H9 (cell line): ENCODE measurements at regions not wholly inside any gene's neighbourhood (a gene's known extent, or its start where the extent isn't known, plus 50 kb on each side); places are given as distances from the start of the nearest gene placed in this dataset.

Experiments
- DNase-seq: peaks from one replicate; pipeline ENCODE4 v3.0.0-alpha.2; 2017
- H2AFZ ChIP-seq: one replicate; pipeline ENCODE4 v1.6.1; 2013; ENCODE audit warnings: mild to moderate bottlenecking, low read length, control low read depth, moderate library complexity
- H2AK5ac ChIP-seq: 2 replicates; pipeline ENCODE4 v1.6.1; 2013; ENCODE audit warnings: low read length, control low read depth, mixed read lengths; ENCODE audit not compliant: insufficient read length
- H2BK120ac ChIP-seq: one replicate; pipeline ENCODE4 v1.6.1; 2013; ENCODE audit warnings: low read depth, mild to moderate bottlenecking, low read length, control low read depth, inconsistent platforms; ENCODE audit not compliant: poor library complexity, severe bottlenecking
- H2BK12ac ChIP-seq: 2 replicates; pipeline ENCODE4 v1.6.1; 2013; ENCODE audit warnings: low read length, control low read depth, mixed read lengths, low read depth; ENCODE audit not compliant: insufficient read length
- H2BK15ac ChIP-seq: 2 replicates; pipeline ENCODE4 v1.6.1; 2013; ENCODE audit warnings: low read depth, low read length, control low read depth
- H2BK20ac ChIP-seq: one replicate; pipeline ENCODE4 v1.6.1; 2013; ENCODE audit warnings: low read depth, mild to moderate bottlenecking, low read length, control low read depth, inconsistent platforms; ENCODE audit not compliant: poor library complexity, severe bottlenecking
- H2BK5ac ChIP-seq: 2 replicates; pipeline ENCODE4 v1.6.1; 2013; ENCODE audit warnings: low read length, control low read depth, mixed read lengths; ENCODE audit not compliant: insufficient read length
- H3K14ac ChIP-seq: 2 replicates; pipeline ENCODE4 v1.6.1; 2013; ENCODE audit warnings: low read length, control low read depth; ENCODE audit not compliant: insufficient read depth
- H3K18ac ChIP-seq: 2 replicates; pipeline ENCODE4 v1.6.1; 2013; ENCODE audit warnings: low read depth, mild to moderate bottlenecking, mixed read lengths, low read length, control low read depth; ENCODE audit not compliant: insufficient read length
- H3K23ac ChIP-seq: 2 replicates; pipeline ENCODE4 v1.6.1; 2013; ENCODE audit warnings: low read length, control low read depth, mixed read lengths, low read depth; ENCODE audit not compliant: insufficient read length
- H3K23me2 ChIP-seq: 2 replicates; pipeline ENCODE4 v1.6.1; 2013; ENCODE audit warnings: low read depth, mild to moderate bottlenecking, mixed read lengths, low read length, control low read depth; ENCODE audit not compliant: insufficient read length, poor library complexity, severe bottlenecking
- H3K27ac ChIP-seq: 2 replicates; pipeline ENCODE4 v1.5.1; 2013; ENCODE audit warnings: low read length, control low read depth, mixed read lengths, low read depth; ENCODE audit not compliant: insufficient read length
- H3K27me3 ChIP-seq: 2 replicates; pipeline ENCODE4 v1.6.1; 2013; ENCODE audit warnings: low read length, control low read depth, inconsistent platforms; ENCODE audit not compliant: insufficient read depth
- H3K4ac ChIP-seq: 2 replicates; pipeline ENCODE4 v1.6.1; 2013; ENCODE audit warnings: low read depth, mild to moderate bottlenecking, control low read depth, inconsistent platforms, low read length, moderate library complexity
- H3K4me1 ChIP-seq: 2 replicates; pipeline ENCODE4 v1.6.1; 2013; ENCODE audit warnings: low read length, control low read depth, inconsistent platforms; ENCODE audit not compliant: insufficient read depth
- H3K4me2 ChIP-seq: 2 replicates; pipeline ENCODE4 v1.6.1; 2013; ENCODE audit warnings: low read length, control low read depth, mixed read lengths; ENCODE audit not compliant: insufficient read length, insufficient read depth
- H3K56ac ChIP-seq: 2 replicates; pipeline ENCODE4 v1.6.1; 2013; ENCODE audit warnings: low read depth, mild to moderate bottlenecking, mixed read lengths, low read length, control low read depth; ENCODE audit not compliant: insufficient read length
- H3K79me1 ChIP-seq: 2 replicates; pipeline ENCODE4 v1.6.1; 2013; ENCODE audit warnings: low read depth, mild to moderate bottlenecking, moderate library complexity, low read length, control low read depth, inconsistent platforms; ENCODE audit not compliant: insufficient read depth, poor library complexity, severe bottlenecking
- H3K79me2 ChIP-seq: 2 replicates; pipeline ENCODE4 v1.6.1; 2013; ENCODE audit warnings: low read length, control low read depth, inconsistent platforms; ENCODE audit not compliant: insufficient read depth
- H3K9ac ChIP-seq: 2 replicates; pipeline ENCODE4 v1.6.1; 2013; ENCODE audit warnings: low read length, control low read depth, mixed read lengths; ENCODE audit not compliant: insufficient read length; ENCODE audit errors: extremely low read depth
- H3K9me3 ChIP-seq: one replicate; pipeline ENCODE4 v1.6.1; 2013; ENCODE audit warnings: low read depth, low read length, inconsistent platforms; ENCODE audit not compliant: control insufficient read depth
- H3T11ph ChIP-seq: one replicate; pipeline ENCODE4 v1.6.1; 2013; ENCODE audit warnings: mild to moderate bottlenecking, low read length, control low read depth, inconsistent platforms
- H4K20me1 ChIP-seq: one replicate; pipeline ENCODE4 v1.6.1; 2013; ENCODE audit not compliant: control insufficient read depth, insufficient read length, insufficient read depth
- H4K5ac ChIP-seq: 2 replicates; pipeline ENCODE4 v1.6.1; 2013; ENCODE audit warnings: low read depth, mild to moderate bottlenecking, mixed read lengths, low read length, control low read depth; ENCODE audit not compliant: insufficient read length
- H4K8ac ChIP-seq: replicated peaks from 2 replicates; pipeline ENCODE4 v1.6.1; 2013; ENCODE audit warnings: low read length, control low read depth, mixed read lengths, low read depth; ENCODE audit not compliant: insufficient read length
- H4K91ac ChIP-seq: 2 replicates; pipeline ENCODE4 v1.6.1; 2013; ENCODE audit warnings: low read depth, mild to moderate bottlenecking, moderate library complexity, mixed read lengths, low read length, control low read depth; ENCODE audit not compliant: insufficient read length
- H3K27ac Mint-ChIP-seq, 3 experiments: 2 replicates in 2 of 3; 3 replicates in 1 of 3; pipeline ENCODE4 v1.8.0; 2020 to 2021; ENCODE audit warnings: mixed read lengths in 3 of 3, mild to moderate bottlenecking in 1 of 3, moderate library complexity in 1 of 3
- H3K27me3 Mint-ChIP-seq: 2 replicates; pipeline ENCODE4 v1.8.0; 2021; ENCODE audit warnings: low read depth, mild to moderate bottlenecking, moderate library complexity, mixed read lengths
- H3K36me3 Mint-ChIP-seq, 3 experiments: 2 replicates in 2 of 3; 3 replicates in 1 of 3; pipeline ENCODE4 v1.8.0; 2020 to 2021; ENCODE audit warnings: low read depth in 3 of 3, mixed read lengths in 3 of 3; ENCODE audit not compliant: insufficient read depth in 1 of 3
- H3K4me1 Mint-ChIP-seq, 2 experiments: 2 replicates each; pipeline ENCODE4 v1.8.0; 2020; ENCODE audit warnings: mixed read lengths in 2 of 2
- H3K4me3 Mint-ChIP-seq, 2 experiments: 2 replicates in 1 of 2; 3 replicates in 1 of 2; pipeline ENCODE4 v1.8.0; 2020 to 2021; ENCODE audit warnings: mild to moderate bottlenecking in 2 of 2, mixed read lengths in 2 of 2, moderate library complexity in 1 of 2
- H3K9me3 Mint-ChIP-seq, 2 experiments: 2 replicates in 1 of 2; 3 replicates in 1 of 2; pipeline ENCODE4 v1.8.0; 2020; ENCODE audit warnings: mild to moderate bottlenecking in 2 of 2, mixed read lengths in 2 of 2, moderate library complexity in 1 of 2
- CTCF ChIP-seq: fragments of 200-600 bp; sonication (generic); conservative IDR thresholded peaks from 3 replicates; pipeline ENCODE4 v1.8.0; 2021; ENCODE audit warnings: antibody characterized with exemption, mild to moderate bottlenecking
- WGBS: extraction: QIAGEN DNeasy Blood & Tissue Kit; methylation state at CpG from one replicate; pipeline ENCODE4 v1.1.7; 2013; ENCODE audit warnings: missing lambda C conversion rate, low lambda C conversion rate, mixed read lengths; ENCODE audit not compliant: insufficient read length; ENCODE audit errors: extremely low coverage; 5-methylcytosine and 5-hydroxymethylcytosine counted together

DNA sequence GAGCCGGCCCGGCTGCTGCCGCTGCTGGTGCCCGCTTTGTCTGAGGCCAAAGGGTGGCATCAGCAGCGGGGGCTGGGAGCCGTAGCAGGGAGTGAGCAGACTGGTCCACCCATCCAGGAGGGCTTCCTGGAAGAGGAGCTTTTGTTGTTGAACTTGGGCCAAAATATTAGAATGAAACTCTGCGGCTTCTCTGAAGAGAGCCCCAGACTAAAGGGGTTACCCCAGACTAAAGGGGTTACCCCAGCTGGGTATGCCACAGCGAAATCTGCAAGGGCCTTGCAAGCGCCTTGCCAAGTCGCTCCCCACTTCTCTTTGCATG is 154.7 kb upstream of the ZMIZ1 start:
- Histone ChIP-seq H2BK15ac (no peak overlapping the region), H2BK5ac (no peak overlapping the region), H3K9ac (no peak overlapping the region), H3K18ac (no peak overlapping the region), H4K91ac (no peak overlapping the region), H2AK5ac (no peak overlapping the region), H4K8ac (no peak overlapping the region), H3K4ac (no peak overlapping the region), H4K20me1 (no peaks in the 10 kb centered on the region), H3K23me2 (no peaks in the 10 kb centered on the region), H4K5ac (no peak overlapping the region), H3K23ac (no peak overlapping the region), H3K27me3 (no peaks in the 10 kb centered on the region; the same call in 1 of the 2 replicates), H3K4me2 (peak overlapping the region; percentile 9), H2BK120ac (no peak overlapping the region), H3K4me1 (peaks cover 10% of the 10 kb centered on the region; the same call in 1 of the 2 replicates), H3T11ph (no peak overlapping the region), H3K79me2 (no peaks in the 10 kb centered on the region), H2BK12ac (no peak overlapping the region), H3K79me1 (no peaks in the 10 kb centered on the region), H3K9me3 (no peaks in the 10 kb centered on the region), H2BK20ac (no peak overlapping the region), H3K56ac (no peak overlapping the region), H3K27ac (no peak overlapping the region), H2AFZ (no peak overlapping the region), H3K14ac (no peak overlapping the region)
- peak overlapping the region in 2 of 3 experiments; percentile 29 to 60; a peak in 1 of 7 replicates for H3K27ac Mint-ChIP-seq
- peaks cover 63 to 66% of the 10 kb centered on the region in 2 experiments for H3K4me1 Mint-ChIP-seq
- WGBS = no CpG with 5 or more reads among the region's 10 CpGs
- no peak for DNase-seq
- peaks cover 40% of the 10 kb centered on the region for H3K27me3 Mint-ChIP-seq
- no peaks in the 10 kb centered on the region; a peak in 1 of 7 replicates for H3K36me3 Mint-ChIP-seq
- no peaks in the 10 kb centered on the region; a peak in 2 of 5 replicates for H3K9me3 Mint-ChIP-seq
- peak overlapping the region in 1 of 2 experiments; percentile 11; a peak in 1 of 5 replicates for H3K4me3 Mint-ChIP-seq
- no peak for TF ChIP-seq CTCF
